ENCODE measurements at regions not wholly inside any gene's neighbourhood (a gene's known extent, or its start where the extent isn't known, plus 50 kb on each side); places are given as distances from the start of the nearest gene placed in this dataset.

DNA sequence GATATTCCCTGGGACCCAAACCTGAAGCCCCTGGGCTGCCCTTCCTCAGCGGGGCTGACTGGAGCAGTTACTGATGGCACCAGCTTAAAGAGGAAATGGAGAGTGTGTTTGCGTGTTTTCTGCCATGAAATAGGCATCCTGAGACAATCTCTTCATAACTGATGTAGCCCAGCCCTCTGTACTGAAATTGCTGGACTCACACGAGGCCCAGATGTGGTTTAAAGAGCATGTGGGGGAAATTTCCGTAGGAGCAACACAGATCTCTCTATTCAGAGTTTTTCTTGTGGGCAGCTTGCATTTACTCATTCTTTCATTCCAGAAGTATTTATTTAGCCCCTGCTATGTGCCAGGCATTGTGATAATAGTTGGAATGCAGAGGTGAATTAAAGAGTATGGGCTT, 782.1 kb upstream of the TBX3 start:
- DNase-seq, result no peak
- Histone ChIP-seq H3K4me2 (no peak overlapping the region), H3K27ac (ENCODE audit: low read depth in 2 of 2, low read length in 1 of 2) (no peak overlapping the region), H3K4me3 (ENCODE audit: low read depth in 2 of 2, low read length in 1 of 2) (no peak overlapping the region), H3K9me3 (peaks cover 11% of the 10 kb centered on the region), H3K36me3 (replicated peaks in 1 of 2; ENCODE audit: control insufficient read depth in 1 of 2, insufficient read depth in 2 of 2, low read length in 1 of 2) (no peaks in the 10 kb centered on the region), H3F3A (replicated peaks; ENCODE audit: insufficient read depth) (peaks cover 3% of the 10 kb centered on the region), H3K79me2 (ENCODE audit: insufficient read depth) (no peaks in the 10 kb centered on the region), H3K9me2 (no peaks in the 10 kb centered on the region), H3K27me3 (ENCODE audit: insufficient read depth) (no peaks in the 10 kb centered on the region), H2AFZ (ENCODE audit: low read depth) (no peak overlapping the region), H3K9ac (no peak overlapping the region), H4K20me1 (ENCODE audit: insufficient read depth) (no peaks in the 10 kb centered on the region), H3K4me1 (ENCODE audit: control insufficient read depth in 1 of 2, insufficient read depth in 2 of 2, low read depth in 1 of 2, low read length in 1 of 2) (no peaks in the 10 kb centered on the region)
- ChIA-PET CTCF (no interaction called here), POLR2A (no interaction called here)
- WGBS (ENCODE audit: low lambda C conversion rate), result 85% methylated on average over 4 of the region's 4 CpGs
- TF ChIP-seq EZH2phosphoT487 (IDR thresholded peaks at IDR 0.05; ENCODE audit: borderline replicate concordance, low read depth) (no peak), MEF2A (IDR thresholded peaks at IDR 0.05; ENCODE audit: borderline replicate concordance, low read depth) (no peak), YY1 (IDR thresholded peaks at IDR 0.05; ENCODE audit: low read depth) (no peak), REST (IDR thresholded peaks at IDR 0.05; ENCODE audit: low read depth, low read length) (no peak), TAF1 (IDR thresholded peaks at IDR 0.05; ENCODE audit: borderline replicate concordance, low read depth, low read length) (no peak), RXRA (IDR thresholded peaks at IDR 0.05; ENCODE audit: borderline replicate concordance, low read depth) (no peak), RFX5 (IDR thresholded peaks at IDR 0.05; ENCODE audit: low read length) (no peak), GABPA (IDR thresholded peaks at IDR 0.05; ENCODE audit: low read depth) (no peak), SMC3 (IDR thresholded peaks at IDR 0.05; ENCODE audit: low read depth, low read length) (no peak), FOSL2 (IDR thresholded peaks at IDR 0.05; ENCODE audit: borderline replicate concordance, low read depth) (no peak), ELF1 (IDR thresholded peaks at IDR 0.05) (no peak), GATA2 (CRISPR knock-in tag; IDR thresholded peaks at IDR 0.05) (no peak), PBX3 (IDR thresholded peaks at IDR 0.05) (no peak), FOXJ3 (CRISPR knock-in tag; IDR thresholded peaks at IDR 0.05) (no peak)
- TF ChIP-seq, protein P1, sequence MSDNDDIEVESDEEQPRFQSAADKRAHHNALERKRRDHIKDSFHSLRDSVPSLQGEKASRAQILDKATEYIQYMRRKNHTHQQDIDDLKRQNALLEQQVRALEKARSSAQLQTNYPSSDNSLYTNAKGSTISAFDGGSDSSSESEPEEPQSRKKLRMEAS (IDR thresholded peaks at IDR 0.05; ENCODE audit: low read depth), result no peak

Measured in SK-N-SH (cell line).